ENCODE measurements at regions not wholly inside any gene's neighbourhood (a gene's known extent, or its start where the extent isn't known, plus 50 kb on each side); places are given as distances from the start of the nearest gene placed in this dataset.
A peak's percentile ranks its signal among the peaks of the same experiment; 100 is the strongest.

DNA sequence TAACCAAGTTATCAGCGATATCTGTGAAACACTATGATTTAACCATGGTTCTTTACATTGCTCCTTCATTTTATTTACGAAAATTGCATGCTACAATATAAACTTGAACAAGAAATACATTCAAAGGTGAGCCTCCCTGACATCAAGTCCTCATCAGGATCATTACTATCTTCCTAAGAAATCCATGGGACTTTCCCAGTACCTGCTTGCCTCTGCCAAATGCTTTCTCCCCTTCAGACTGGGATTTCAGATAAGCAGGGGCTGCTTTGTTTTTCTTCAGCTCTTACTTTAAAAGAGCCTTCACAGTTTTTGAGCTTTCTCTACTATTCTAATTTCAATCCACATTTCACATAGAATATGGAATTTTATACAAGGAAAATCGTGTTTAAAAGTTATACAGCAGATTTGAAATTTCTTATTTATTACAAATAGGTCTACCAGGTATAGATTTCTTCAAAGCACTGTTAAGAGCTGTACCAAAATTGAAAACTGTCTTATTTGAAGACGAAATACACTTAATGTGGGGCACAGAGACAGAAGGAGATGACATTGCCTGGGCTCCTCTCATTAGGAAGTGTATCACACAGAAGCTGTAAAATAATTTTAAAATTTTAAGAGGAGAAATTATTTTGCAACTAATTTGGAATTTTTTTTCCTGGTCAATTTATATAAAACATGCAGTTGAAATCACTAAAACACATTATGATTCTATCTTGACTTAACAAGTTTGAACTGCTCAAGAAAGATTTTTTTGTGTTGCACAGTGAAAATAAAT, 615.0 kb upstream of the AGTR1 start:
- DNase-seq (ENCODE audit: low spot score) = no peak

DNA sequence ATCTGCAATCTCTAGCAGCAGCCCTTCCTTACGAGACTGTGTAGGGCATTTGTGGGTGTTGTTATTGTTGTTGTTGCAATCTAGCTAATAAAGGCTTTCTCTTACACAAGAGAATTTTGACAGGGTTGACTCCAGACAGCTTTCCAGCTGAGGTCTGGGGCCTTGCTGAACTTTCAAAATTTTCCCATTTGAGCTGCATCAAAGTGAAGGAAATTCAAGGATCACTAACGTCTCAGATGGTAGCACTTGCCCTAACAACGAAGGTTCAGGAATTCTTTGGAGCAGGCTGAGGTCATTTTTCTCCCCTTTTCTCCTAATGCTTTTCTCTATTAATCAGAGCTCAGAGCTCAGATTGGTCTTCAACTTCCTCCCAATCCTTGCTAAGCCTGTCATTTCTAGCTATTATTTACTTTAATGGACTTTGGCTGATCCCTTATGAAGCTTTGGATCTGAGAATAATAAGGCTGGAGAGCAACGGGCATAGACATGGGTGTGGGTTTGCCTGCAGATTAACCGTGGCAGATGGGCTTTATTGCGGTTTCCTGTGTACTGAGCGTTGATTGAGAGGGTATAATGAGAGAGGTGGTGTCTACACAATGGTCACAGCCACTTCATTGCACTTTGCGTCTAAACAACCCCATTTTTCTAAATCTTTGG, 614.0 kb upstream of the AGTR1 start:
- no peak for DNase-seq (ENCODE audit: low spot score)

- DNase-seq (ENCODE audit: low spot score) = no peak
Measured at GRCh38 chr3:148084931-148085330, 612.8 kb upstream of the AGTR1 start.

- DNase-seq (ENCODE audit: low spot score) = no peak
Measured at GRCh38 chr3:148087601-148088371, 609.9 kb upstream of the AGTR1 start.

DNA sequence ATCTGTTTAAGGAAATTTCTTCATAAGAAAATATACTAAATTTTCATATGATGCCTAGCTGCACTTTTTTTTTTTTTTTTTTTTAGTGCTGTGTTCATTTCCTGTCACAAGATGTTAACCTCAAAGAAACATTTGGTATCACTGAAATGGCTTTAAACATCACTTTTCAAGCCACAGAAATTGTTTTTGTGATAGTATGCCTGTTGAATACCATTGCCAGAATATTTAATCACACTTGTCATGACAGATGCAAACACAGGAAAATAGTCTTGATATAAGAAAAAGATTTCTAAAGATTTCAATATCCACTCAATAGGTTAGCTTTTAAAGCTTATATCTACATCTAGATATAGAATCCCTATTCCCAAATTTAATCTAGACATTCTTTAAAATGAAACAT, 608.5 kb upstream of the AGTR1 start:
- peak; percentile 14 for DNase-seq (ENCODE audit: low spot score)

- DNase-seq (ENCODE audit: low spot score) = no peak
Measured at GRCh38 chr3:148090156-148090555, 607.5 kb upstream of the AGTR1 start.

- DNase-seq (ENCODE audit: low spot score) = no peak
Measured at GRCh38 chr3:148092624-148093347, 604.9 kb upstream of the AGTR1 start.

GRCh38 chr3:148093753-148094152, 604.0 kb upstream of the AGTR1 start:
- DNase-seq (ENCODE audit: low spot score) = no peak

DNA sequence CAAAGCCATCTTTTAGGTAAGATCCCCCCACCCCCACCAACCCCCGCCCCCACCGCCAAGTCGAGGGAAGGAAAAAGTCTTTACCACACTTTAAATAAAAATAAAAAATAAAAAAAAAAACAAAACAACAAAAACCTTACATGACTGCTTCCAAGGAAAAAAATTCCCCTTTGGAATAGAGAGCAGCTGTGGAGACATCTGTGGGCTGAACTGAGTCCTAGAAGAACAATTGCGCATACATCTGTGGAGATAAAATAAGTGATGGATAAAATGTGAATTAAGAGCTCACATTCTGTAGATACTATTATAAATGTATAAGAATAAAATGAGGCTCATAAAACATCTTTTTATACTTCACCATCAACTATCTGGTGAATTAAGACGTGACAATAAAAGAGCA, 601.7 kb upstream of the AGTR1 start:
- DNase-seq (ENCODE audit: low spot score) = no peak

- no peak for DNase-seq (ENCODE audit: low spot score)
Measured at GRCh38 chr3:148100476-148100875, 597.2 kb upstream of the AGTR1 start.

GRCh38 chr3:148101061-148101460, 596.6 kb upstream of the AGTR1 start:
- DNase-seq (ENCODE audit: low spot score) = peak; percentile 12

DNA sequence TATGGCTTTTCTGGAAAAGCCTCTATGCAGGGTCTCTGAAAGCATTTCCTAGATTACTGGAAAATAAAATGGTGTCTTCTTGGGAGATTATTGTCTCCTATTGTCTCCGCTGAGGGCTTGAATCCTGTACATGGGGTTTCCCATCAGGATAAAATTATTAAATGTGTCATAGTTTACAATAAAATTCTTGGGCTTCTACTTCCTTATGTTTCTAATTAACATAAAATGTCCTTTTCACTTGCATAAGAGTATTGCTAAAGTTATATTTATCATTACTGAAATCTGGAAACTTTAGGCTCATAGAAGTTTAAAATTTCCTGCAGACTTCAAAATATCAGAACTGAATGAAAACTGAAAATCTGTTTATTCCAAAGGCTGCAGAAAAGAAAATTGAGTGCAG, 595.5 kb upstream of the AGTR1 start:
- DNase-seq (ENCODE audit: low spot score) = no peak

- peak; percentile 4 for DNase-seq (ENCODE audit: low spot score)
Measured at GRCh38 chr3:148106062-148106461, 591.6 kb upstream of the AGTR1 start.

DNA sequence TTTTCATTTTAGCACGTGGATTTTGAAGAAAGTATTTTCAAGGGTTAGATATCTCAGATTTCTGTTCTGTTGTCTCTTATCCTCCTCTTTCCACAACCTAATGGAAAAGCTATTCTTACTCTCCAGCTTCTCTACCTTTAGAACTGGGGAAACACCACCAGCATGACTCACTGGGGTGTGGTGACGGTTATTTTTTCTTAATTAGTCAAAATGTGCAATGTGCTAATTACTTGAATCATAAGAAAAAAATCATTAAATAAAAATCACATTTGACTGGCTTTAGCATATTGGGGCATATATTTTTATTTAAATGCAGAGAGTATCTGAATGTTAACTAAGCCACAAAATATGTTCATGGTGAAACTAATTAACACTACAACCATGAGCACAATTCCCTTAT, 570.7 kb upstream of the AGTR1 start:
- DNase-seq (ENCODE audit: low spot score) = no peak

DNA sequence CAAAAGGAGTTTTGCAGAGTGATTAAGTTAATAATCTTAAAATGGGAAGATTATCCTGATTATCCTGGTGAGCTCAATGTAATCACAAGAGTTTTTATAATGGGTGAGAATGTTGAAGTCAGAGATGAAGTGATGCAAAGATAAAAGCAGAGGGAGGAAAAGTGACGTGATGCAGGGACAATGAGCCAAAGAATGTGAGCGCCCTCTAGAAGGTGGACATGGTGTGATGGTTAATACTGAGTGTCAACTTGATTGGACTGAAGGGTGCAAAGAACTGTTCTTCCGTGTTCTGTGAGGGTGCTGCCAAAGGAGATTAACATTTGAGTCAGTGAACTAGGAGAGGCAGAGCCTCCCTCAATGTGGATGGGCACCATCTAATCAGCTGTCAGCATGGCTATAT, 569.6 kb upstream of the AGTR1 start:
- no peak for DNase-seq (ENCODE audit: low spot score)

DNA sequence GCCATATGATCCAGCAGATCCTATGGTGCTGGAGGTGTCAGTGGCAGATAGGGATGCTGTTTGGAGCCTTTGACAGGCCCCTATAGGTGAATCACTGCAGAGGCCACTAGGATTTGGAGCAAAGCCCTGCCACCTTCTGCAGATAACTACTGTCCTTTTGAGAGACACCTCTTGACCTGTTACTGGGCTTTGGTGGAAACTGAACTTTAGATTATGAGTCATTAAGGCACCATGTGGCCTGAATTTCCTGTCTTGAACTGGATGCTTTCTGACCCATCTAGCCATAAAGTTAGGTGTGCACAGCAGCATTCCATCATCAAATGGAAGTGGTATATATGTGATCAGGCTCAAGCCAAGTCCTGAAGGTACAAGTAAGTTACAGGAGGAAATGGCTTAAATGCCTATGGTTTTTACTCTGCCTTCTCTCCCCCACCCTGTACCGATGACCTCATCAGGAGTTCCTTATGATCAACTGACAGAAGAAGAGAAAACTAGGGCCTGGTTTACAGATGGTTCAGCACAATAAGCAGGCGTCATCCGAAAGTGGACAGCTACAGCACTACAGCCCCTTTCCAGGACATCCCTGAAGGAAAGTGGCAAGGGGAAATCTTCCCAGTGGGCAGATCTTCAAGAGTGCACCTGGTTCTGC, 565.6 kb upstream of the AGTR1 start:
- DNase-seq (ENCODE audit: low spot score) = peak; percentile 46

DNA sequence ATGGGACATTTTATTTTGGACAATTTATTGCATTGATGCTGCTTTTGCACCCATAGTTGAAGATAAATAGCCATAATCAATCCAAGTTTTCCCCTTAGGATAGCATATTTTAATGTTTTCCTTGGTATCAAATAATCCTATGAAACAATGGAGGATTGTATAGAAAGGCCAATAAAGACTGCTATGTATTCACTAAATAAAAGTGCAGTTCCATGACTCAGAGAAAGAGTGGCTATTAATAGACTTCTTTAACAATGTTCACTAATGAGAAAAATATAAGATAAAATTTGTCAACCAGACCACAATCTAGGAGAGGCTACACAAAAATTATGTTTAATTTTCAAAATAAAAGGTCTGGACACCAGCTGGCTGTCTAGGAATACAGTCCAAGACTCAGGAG, 560.9 kb upstream of the AGTR1 start:
- no peak for DNase-seq (ENCODE audit: low spot score)

DNA sequence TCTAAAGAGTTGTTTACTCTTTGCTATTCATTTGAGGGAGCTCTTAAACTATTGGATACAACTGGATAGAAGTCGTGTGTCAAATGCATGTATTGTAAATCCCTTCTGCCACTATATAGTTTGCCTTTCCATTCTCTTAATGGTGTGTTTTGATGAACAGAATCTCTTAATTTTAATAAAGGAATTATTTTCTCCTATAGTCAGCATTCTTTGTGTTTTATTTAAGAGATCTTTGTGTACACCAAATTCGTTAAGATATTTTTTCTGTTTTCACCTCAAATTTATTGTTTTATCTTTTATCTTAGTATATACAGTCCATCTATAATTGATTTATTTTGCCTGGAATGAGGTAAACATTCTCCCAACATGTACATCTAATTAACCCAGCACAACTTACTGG, 551.5 kb upstream of the AGTR1 start:
- no peak for DNase-seq (ENCODE audit: low spot score)

GRCh38 chr3:148146947-148147826, 550.5 kb upstream of the AGTR1 start:
- peak; percentile 19 for DNase-seq (ENCODE audit: low spot score)

GRCh38 chr3:148147903-148148302, 549.8 kb upstream of the AGTR1 start:
- DNase-seq (ENCODE audit: low spot score) = no peak

GRCh38 chr3:148149556-148149955, 548.1 kb upstream of the AGTR1 start:
- DNase-seq (ENCODE audit: low spot score) = no peak

All from A172 (cell line).